Fibroblast of skin of abdomen (primary cell): ENCODE measurements at regions not wholly inside any gene's neighbourhood (a gene's known extent, or its start where the extent isn't known, plus 50 kb on each side); places are given as distances from the start of the nearest gene placed in this dataset.
A peak's percentile ranks its signal among the peaks of the same experiment; 100 is the strongest.
"Not testable (repeated sequence)": the region's sequence is repeated elsewhere in the genome, so short reads cannot be mapped to it uniquely, and the experiment has no call there.

Experiments
- DNase-seq: peaks from one replicate; pipeline ENCODE4 v3.0.0-alpha.2; 2013

DNA sequence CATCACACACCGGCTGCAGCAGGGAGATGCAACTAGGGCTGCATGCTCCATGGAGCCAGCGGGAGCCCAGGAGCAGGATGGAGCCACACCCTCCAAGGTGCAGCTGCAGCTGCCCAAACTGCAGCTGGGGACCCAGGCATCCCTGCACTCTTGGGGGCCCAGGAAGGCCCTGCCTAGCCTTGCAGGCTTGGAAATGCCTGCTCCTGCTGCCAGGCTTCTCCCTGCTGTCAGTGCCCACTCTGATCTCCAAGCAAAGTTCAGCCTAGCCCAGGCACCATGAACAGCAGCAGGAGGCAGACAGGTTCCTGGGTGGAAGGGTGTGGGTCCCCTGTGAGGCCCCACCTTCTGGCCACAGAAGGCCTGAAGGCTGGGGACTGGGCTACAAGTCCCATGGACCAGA is 1057.1 kb downstream of the CDH8 start:
- DNase-seq = no peak

DNA sequence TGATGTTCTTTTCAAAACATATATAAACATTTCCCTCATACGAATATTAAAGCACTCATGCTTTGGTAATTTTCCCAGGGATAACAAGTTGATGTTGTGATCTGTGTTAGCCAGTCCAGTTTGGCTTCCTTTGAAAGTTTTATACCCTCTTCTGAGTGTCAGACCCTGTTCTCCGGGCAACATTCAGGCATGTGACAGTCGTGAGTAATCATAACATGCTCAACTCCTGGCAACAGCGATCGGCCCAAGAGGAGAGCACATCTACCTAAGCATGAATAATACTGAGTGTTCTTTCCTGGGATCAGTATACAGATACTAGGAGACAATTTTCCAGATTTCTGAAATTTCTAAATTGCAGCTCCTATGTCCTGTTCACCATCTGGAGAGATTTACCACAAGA is 1086.4 kb downstream of the CDH8 start:
- no peak for DNase-seq

DNA sequence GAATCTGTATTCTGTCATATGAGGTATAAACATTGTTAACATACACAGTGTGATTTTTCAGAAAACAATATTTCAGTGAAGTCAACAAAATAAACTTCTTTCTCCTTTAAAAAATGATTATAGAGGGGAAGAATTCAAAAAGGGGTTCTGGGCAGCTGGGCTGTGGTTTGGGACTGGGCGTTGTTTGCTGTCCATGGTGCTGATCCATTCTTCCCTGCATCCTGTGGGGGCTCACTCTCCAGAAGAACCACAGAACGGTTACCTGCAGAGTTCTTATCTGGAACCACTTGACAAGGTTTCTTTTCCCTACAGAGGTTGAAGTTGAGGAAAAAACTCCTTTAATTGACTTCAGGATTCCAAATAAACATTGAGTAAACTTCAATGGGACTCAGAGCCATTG is 1091.0 kb downstream of the CDH8 start:
- DNase-seq = peak; percentile 23

DNA sequence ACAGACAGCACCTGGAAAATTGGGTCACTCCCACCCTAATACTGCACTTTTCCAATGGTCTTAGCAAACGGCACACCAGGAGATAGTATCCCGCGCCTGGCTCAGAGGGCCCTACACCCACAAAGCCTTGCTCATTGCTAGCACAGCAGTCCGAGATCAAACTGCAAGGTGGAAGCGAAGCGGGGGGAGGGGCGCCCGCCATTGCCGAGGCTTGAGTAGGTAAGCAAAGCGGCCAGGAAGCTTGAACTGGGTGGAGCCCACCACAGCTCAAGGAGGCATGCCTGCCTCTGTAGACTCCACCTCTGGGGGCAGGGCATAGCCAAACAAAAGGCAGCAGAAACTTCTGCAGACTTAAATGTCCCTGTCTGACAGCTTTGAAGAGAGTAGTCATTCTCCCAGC is 1100.0 kb downstream of the CDH8 start:
- DNase-seq = not testable (repeated sequence)

DNA sequence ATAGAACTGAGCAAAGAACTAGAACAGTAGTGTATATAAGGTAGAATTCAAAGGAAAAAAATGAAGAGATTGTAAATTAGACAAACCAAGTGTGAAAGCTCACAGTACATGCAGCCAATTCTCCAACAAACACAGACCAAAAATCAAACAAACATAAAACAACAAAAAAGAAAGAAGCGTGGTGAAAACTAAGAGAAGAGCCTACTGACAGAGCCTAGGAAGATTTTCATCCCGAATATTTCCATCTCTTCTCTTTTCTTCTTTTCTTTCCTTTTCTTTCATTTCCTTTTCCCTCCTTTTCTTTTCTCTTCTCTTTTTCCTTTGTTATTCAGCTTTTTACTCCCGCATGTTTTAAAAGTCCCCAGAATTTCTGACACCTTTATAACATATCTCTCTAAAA is 1103.6 kb downstream of the CDH8 start:
- DNase-seq = no peak

DNA sequence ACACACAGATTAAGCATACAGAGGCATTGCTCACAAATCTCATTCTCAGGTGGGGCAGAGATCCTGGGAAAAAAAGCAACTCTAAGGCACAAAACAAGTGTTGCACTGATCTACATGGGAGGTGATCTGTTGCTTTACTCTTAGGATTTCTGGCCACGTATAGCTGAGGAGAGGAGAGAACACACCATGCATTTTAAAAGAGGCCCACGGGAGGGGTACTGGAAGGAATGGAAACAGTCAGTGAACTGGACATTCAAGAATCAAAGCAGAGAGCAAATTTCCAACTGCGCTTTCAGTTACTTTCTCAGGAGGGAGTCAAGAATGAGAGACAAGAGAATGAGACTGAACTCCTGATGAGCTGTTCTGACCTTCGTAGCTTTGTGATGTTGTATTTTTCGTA is 1105.9 kb downstream of the CDH8 start:
- no peak for DNase-seq

DNA sequence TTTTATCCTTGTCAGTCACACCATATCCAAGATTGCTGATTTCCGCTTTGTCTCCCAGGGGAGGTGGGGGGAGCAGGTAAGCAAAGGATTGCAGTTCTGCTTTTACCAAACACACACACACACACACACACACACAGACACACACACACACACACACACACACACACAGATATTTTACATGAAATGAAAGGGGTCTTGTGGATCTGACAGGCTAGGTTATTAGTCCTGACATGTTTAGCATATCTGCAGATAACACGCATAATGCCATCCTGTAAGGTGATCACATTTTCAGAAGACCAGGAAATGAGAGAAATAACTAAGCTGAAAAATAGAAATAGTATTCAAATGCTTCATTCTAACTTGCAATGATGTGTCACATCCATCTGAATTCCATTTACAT is 1113.3 kb downstream of the CDH8 start:
- no peak for DNase-seq

DNA sequence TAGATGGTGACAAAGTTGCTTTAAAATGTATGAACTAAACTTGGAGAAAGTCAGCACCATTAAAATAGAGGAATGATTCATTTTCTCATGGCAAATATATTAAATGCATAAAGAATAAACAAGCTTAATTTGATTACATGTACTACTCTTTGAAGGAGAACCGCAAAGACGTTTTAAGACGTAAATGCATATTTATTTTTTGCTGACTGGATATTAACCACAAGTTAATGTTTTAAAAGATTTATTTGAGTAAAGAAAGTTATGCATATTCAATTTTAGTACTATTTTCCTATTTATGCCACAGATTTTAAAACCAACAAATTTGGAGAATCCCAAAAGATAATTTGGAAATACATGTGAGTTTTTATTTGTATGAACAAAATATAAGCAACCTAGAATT is 1121.9 kb downstream of the CDH8 start:
- DNase-seq = no peak

DNA sequence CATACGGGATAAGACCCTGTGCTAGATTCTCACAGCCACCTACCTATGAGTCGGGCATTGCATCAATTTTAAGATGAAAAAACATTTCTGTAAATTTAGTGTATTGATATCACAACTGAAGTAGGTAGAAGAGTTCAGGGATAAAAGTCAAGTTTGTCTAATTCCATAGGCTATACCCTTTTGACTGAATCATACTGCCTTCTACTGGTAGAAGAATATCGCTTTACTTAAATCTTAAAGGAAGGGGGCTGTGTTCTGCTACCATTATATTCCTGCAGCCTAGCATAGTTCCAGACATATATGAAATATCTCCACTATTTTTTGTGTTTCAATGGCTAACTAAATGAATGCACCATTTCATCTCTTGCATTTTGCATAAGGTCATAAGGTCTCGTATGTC is 1128.6 kb downstream of the CDH8 start:
- peak; percentile 10 for DNase-seq

DNA sequence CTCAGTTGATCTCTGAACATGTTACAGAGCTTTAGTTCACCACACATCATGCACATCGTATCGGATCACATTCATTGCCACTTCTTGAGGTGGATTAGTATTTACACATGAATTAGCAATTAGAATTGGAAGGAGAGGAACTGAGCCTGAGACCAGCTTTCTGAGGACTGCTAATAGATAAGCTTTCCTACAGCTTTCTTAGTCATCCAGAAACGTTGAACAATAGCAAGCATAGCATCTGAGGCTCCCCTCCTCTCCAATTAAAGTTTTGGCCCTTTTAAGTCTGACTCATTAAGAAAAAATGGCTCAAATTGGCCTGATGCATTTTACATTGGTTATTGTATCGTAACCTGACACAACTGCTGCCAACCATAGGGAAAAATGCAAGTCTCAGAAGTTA is 1130.4 kb downstream of the CDH8 start:
- peak; percentile 87 for DNase-seq

DNA sequence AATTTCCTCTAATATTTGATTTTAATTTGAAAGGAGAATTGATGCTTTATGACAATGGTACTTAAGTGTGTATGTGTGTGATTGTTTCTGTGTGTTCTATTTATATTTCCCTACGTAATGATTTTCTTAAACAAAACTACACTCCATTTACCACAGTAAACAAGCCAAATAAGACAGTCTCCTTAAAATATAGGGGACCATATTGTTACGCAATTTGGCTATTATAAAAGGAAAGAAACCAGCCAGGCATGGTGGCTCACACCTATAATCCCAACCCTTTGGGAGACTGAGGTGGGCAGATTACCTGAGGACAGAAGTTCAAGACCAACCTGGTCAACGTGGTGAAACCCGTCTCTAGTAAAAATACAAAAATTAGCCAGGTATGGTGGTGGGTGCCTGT is 1134.1 kb downstream of the CDH8 start:
- no peak for DNase-seq

DNA sequence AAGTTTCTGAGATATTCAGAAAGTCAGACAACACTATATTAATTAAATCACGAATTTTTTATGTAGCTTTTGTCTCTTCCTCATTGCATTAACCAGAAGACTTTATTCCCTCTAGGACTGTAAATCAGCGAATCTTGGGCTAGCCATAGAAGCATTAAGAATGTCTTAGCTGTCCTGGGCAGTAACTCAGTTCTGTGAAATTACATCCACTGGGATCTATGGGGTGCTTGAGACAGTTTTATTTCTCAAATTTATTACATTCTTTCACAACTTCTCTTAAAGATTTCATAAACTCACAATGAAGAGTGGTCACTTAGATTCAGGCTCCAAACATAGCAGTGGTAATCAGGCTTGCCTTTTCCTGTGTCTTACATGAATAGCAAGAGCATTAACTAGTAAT is 1153.4 kb downstream of the CDH8 start:
- peak; percentile 31 for DNase-seq

DNA sequence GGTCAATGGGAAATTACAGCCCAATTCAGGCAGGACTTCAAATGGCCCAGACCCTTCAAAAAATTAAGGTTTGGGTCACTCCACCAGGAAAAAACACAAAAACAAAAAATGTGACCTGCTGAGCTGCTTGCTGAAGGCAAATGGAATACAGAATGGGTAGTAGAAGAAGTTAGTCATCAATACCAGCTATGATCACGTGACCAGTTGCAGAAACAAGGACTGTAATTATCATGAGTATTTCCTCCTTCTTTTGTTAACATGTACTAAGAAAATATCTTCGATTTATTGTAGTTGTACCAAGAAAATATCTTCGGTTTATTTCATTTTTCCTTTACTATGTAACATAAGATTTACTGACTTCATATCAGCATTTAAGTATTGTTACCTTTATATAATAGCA is 1183.6 kb downstream of the CDH8 start:
- no peak for DNase-seq

DNA sequence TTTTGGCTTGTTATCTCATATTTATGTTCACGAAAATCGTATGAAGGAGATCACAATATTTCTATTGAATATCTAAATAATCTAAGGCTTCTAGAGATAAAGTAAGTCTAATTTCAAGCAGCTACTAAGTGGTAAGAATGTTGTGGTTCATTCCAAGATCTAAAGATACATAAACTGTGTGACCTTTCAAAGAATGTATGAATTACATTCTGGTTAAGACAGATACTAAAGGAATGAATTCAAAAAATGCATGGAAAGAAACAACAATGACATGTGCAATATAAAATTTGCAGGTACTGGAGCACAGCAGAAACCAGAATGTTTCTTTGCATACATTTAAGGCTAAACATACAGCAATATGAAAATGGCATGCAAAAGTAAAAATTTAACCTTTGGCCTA is 1214.6 kb downstream of the CDH8 start:
- DNase-seq = peak; percentile 55

DNA sequence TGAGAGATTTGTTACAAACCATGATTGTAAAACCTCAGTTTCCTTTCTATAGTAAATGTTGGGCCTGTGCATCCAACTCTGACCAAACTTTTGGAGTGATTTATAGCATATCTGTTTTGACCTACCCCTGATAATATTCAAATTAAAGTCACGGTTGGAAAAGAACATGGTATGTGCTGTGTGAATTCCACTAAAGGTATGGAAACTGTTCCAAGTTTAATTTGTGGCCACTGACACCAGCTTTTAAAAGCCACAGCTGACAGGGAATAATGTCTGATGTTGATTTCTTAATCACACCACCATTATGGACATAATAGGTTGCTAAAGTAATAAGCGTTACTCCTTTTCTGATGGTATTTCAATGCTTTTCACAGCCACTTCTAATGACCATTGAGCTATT is 1215.9 kb downstream of the CDH8 start:
- DNase-seq = peak; percentile 54

DNA sequence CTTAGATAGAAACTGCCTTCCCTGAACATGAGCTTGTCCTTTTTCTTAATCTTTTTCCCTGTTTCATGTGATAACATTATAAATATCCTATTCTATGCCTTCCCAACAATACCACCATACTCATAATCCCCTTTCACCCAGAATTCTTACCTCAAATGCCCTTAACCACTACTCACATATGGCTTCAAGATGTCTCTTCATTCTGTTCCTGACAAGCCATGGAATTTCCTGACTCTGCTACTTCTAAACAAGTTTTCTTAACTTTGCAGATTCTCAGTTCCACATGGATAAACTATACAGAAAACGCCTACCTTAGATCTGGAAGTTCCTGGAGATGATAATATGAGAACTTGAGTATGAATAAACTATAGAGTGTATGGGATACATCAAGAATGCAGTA is 1217.8 kb downstream of the CDH8 start:
- peak; percentile 83 for DNase-seq

DNA sequence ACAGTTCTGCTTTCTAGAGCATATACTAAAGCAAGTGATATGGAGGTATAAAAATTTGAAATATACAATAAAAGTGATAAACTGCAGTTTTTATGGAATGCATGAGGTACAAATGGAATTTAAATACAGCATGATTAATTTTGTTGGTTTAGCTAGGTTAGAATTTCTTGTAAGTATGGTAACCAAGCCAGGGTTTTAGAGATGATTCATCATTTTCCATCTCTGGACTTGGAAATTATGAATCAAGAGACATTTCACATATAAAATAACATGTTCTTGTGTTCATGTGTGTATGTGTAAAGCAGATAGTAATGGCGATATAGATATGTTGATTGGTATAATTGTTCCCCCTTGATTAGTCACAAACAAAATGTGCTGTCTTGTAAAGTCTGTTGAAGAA is 1219.8 kb downstream of the CDH8 start:
- DNase-seq = peak; percentile 67

DNA sequence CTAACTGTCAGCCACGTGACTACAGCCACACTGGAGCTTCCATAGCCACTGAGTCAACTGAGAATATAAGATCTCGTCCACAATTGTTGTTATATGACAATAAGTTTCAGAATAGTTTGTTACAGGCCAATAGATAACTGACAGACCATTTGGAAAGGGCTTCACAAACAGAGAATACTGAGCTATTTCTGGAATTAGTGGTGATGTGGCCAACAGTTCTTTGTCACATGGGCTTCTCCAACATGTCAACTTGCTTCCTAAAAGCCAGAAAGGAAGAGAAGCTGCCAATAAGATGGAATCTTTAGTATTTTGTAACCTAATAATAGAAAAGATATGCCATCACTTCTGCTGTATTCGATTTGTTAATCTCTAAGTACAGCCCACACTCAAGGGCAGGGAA is 1220.4 kb downstream of the CDH8 start:
- DNase-seq = peak; percentile 20

DNA sequence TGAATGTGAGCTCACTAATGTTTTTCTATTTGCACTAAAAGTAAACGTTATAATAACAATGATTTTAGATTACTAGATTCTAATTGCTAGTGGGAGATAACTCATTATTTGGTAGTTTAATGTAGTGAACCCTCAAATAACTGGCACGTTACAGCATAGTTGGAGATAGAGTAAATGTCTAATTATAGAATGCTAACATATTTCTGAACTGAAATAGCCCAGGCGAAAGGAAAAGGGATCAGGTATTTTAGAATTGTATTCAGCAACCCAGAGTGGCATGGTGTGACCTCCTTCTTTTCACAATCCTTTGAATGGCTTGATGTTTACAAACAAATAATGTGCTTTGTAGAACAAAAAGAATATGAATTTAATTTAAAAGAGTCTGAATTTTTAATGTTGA is 1221.2 kb downstream of the CDH8 start:
- no peak for DNase-seq

DNA sequence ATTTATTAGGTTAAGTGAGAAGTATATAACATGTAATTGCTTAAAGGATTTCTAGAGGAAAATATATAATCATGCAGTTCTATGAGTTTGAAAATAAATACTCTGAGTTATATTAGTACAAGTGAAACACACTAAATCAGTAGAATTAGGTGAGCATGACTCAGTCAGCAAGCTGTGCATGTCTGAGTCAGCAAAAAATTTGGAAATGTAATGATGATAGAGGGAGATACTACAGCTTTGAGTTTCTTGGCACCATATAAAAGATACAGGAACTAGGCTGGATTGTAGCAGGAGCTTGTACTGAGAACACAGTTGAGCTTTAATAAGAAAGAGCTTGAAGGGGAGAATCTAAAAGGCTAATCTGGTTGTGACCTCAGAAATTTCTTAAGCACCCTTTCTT is 1224.6 kb downstream of the CDH8 start:
- DNase-seq = peak; percentile 67

DNA sequence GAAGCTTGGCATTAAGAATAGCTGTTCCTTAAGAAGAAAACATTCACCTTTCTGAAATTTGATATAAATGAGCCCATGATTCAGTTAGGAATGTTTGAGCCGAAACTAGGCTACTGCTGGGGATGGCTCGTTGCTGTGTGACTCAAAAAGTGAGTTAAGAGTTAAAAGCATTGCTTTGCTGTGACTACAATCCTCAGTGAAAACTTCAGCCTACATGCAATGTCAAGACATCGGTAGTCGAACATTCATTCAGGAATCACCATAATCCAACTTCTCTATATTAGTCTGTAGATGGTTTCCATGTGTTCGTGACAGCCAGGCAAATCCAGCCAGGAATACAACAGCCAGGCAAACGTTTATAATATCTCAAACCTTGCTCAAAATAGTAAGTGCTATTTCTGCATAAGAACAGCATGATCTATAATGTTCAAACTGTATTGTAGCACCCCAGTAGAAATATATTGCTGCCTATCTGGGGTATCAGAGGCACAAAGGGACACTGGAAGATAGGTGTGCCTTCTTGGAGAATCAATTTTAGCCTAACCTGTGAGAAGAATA is 1225.1 kb downstream of the CDH8 start:
- DNase-seq = peak; percentile 89

DNA sequence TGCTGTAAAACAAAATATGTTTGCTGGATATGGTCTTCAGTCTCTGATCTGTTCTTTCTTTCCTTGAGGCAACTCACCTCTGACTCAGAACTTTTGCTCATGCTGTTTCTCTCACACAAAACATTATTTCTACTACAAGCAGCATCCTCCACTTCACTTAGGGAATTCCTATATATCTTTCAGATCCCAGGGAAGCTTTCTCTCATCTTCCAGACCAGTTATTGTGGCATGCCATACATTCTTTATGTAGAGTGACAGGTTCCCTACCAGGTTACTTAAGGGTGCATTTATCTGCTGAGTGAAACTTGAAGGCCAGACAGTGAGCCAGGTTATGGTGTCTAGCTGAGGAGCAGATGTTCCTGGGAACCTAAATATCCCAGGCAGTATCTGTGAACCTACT is 1226.0 kb downstream of the CDH8 start:
- peak; percentile 51 for DNase-seq

DNA sequence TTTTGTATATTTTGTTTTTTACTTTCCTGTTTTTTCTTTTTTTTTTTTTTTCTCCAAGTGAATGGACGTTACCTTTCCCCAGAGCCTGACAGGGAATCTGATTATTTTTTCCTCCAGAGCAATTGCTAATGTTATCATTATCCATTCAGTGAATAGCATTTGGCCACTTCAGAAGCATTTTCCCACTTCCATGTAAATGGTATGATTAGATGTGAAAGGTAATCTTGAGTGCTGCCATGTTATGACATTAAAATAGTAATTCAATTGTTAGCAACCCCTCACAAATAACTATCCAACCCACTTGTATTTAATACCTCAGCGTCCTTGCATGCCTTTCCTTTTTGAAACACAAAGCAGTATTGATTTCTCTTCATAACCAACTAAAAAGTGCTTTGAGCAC is 1243.8 kb downstream of the CDH8 start:
- DNase-seq = no peak

DNA sequence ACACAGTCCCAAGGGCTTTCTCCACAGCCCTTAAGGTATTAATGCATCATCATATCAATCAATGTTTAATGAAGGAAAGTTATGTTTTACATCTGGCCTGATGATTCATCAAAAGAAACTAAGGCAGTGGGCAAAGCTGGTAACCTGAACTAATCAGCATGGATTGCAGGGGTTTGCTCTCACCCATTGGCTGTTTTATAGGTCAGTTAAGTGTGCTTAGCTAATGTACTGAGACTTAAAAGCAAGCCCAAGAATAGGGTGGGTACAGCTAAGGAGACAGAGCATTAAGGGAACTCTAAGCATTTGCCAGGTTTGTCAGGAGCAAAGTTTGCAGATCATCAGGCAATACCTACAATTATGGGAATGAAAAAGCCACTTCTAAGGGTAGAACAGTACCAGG is 1247.6 kb downstream of the CDH8 start:
- DNase-seq = peak; percentile 27

DNA sequence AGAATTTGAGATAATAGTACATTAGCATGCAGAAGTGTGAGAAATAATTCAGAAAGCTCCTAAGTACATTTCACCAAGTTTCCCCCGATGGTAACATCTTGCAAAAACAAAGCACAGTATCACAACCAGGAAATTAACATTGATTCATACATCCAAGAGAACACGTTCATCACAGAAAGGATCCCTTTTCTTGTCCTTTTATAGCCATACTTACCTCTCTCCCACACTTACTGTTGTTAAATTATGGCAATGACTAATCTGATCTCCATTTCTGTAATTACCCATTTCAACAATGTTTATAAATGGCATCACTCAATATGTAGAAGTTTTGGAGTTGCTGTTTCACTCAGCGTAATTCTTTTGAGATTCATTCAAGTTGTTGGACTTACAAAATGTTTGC is 1260.0 kb downstream of the CDH8 start:
- peak; percentile 83 for DNase-seq

DNA sequence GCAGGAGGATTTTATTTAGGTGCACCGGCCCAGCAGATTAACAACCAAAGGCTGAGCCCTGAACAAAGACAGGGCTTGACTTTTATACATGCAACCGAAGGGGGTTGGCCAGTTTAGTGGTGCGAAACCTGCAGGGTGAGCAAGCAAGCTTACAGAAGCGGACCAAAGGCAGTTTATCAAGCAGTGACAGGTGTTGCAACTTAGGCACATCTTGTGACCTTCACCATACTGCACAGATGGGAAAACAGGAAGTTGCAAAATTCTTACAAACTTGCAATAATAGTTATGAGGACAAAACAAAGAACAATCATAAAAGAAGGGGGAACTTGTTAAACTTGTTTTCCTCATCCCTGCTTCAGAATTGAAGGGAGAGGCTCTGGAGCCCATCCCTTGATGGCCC is 1265.1 kb downstream of the CDH8 start:
- DNase-seq = no peak
